ENCODE measurements at regions not wholly inside any gene's neighbourhood (a gene's known extent, or its start where the extent isn't known, plus 50 kb on each side); places are given as distances from the start of the nearest gene placed in this dataset.

GRCh38 chrX:143455046-143455445, 62.2 kb downstream of the SPANXN3 start:
- DNase-seq (ENCODE audit: low spot score) = no peak
- ChIA-PET CTCF (no interaction called here), POLR2A (ENCODE audit: low non-redundant PET) (no interaction called here)
- Histone ChIP-seq H3K27me3 (replicated peaks; ENCODE audit: insufficient read depth, low read depth, low read length, poor library complexity) (no peaks in the 10 kb centered on the region), H3K4me1 (ENCODE audit: insufficient read depth, low read length, poor library complexity, severe bottlenecking) (no peaks in the 10 kb centered on the region), H3K4me3 (ENCODE audit: low read depth, low read length, poor library complexity, severe bottlenecking) (no peak overlapping the region), H3K27ac (ENCODE audit: low read depth, low read length, poor library complexity, severe bottlenecking) (no peak overlapping the region), H3K9me3 (ENCODE audit: low read depth, low read length, poor library complexity, severe bottlenecking) (peaks cover 13% of the 10 kb centered on the region), H3K36me3 (ENCODE audit: insufficient read depth, low read length, poor library complexity, severe bottlenecking) (no peaks in the 10 kb centered on the region)
- BruUV-seq (replicated peaks) = no TSS peak
- intact Hi-C loops (cut with micrococcal nuclease; ENCODE audit: unreplicated experiment) = no loop called here
- TF ChIP-seq, protein P1, sequence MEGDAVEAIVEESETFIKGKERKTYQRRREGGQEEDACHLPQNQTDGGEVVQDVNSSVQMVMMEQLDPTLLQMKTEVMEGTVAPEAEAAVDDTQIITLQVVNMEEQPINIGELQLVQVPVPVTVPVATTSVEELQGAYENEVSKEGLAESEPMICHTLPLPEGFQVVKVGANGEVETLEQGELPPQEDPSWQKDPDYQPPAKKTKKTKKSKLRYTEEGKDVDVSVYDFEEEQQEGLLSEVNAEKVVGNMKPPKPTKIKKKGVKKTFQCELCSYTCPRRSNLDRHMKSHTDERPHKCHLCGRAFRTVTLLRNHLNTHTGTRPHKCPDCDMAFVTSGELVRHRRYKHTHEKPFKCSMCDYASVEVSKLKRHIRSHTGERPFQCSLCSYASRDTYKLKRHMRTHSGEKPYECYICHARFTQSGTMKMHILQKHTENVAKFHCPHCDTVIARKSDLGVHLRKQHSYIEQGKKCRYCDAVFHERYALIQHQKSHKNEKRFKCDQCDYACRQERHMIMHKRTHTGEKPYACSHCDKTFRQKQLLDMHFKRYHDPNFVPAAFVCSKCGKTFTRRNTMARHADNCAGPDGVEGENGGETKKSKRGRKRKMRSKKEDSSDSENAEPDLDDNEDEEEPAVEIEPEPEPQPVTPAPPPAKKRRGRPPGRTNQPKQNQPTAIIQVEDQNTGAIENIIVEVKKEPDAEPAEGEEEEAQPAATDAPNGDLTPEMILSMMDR (conservative IDR thresholded peaks at IDR 0.05; ENCODE audit: low read depth, low read length) = no peak
- TF ChIP-seq EZH2 (IDR thresholded peaks at IDR 0.05; ENCODE audit: borderline replicate concordance, low read depth, low read length, poor library complexity, severe bottlenecking) = no peak

- no peak overlapping the region for H3K4me3 ChIP-seq (ENCODE audit: low read depth, low read length, poor library complexity, severe bottlenecking)
- no peaks in the 10 kb centered on the region for H3K36me3 ChIP-seq (ENCODE audit: insufficient read depth, low read length, poor library complexity, severe bottlenecking)
- no peaks in the 10 kb centered on the region for H3K27me3 ChIP-seq (replicated peaks; ENCODE audit: insufficient read depth, low read depth, low read length, poor library complexity)
- POLR2A ChIA-PET (ENCODE audit: low non-redundant PET) = no interaction called here
- no peaks in the 10 kb centered on the region for H3K4me1 ChIP-seq (ENCODE audit: insufficient read depth, low read length, poor library complexity, severe bottlenecking)
- no peak for TF ChIP-seq EZH2 (IDR thresholded peaks at IDR 0.05; ENCODE audit: borderline replicate concordance, low read depth, low read length, poor library complexity, severe bottlenecking)
- TF ChIP-seq, protein P1 (conservative IDR thresholded peaks at IDR 0.05; ENCODE audit: low read depth, low read length) = peak; percentile 49
- H3K9me3 ChIP-seq (ENCODE audit: low read depth, low read length, poor library complexity, severe bottlenecking) = peaks cover under 1% of the 10 kb centered on the region
- DNase-seq (ENCODE audit: low spot score) = peak; percentile 21
- intact Hi-C loops (cut with micrococcal nuclease; ENCODE audit: unreplicated experiment) = loop anchor here (10.0 kb wide), 1 partner anchor 1757 kb away; no protein-coding TSS in a partner anchor
- no peak overlapping the region for H3K27ac ChIP-seq (ENCODE audit: low read depth, low read length, poor library complexity, severe bottlenecking)
- BruUV-seq (replicated peaks) = no TSS peak
- CTCF ChIA-PET = no interaction called here
Measured at GRCh38 chrX:143437439-143437838, 79.8 kb downstream of the SPANXN3 start.

- no TSS peak for BruUV-seq (replicated peaks)
- Histone ChIP-seq H3K36me3 (ENCODE audit: insufficient read depth, low read length, poor library complexity, severe bottlenecking) (no peaks in the 10 kb centered on the region), H3K9me3 (ENCODE audit: low read depth, low read length, poor library complexity, severe bottlenecking) (no peaks in the 10 kb centered on the region), H3K4me3 (ENCODE audit: low read depth, low read length, poor library complexity, severe bottlenecking) (no peak overlapping the region), H3K27ac (ENCODE audit: low read depth, low read length, poor library complexity, severe bottlenecking) (no peak overlapping the region), H3K27me3 (replicated peaks; ENCODE audit: insufficient read depth, low read depth, low read length, poor library complexity) (no peaks in the 10 kb centered on the region), H3K4me1 (ENCODE audit: insufficient read depth, low read length, poor library complexity, severe bottlenecking) (no peaks in the 10 kb centered on the region)
- TF ChIP-seq, protein P1 (conservative IDR thresholded peaks at IDR 0.05; ENCODE audit: low read depth, low read length) = no peak
- no peak for TF ChIP-seq EZH2 (IDR thresholded peaks at IDR 0.05; ENCODE audit: borderline replicate concordance, low read depth, low read length, poor library complexity, severe bottlenecking)
- ChIA-PET CTCF (no interaction called here), POLR2A (ENCODE audit: low non-redundant PET) (no interaction called here)
- no peak for DNase-seq (ENCODE audit: low spot score)
- intact Hi-C loops (cut with micrococcal nuclease; ENCODE audit: unreplicated experiment) = loop anchor here (10.0 kb wide), 1 partner anchor 1759 kb away; no protein-coding TSS in a partner anchor
Measured at GRCh38 chrX:143435916-143436315, 81.4 kb downstream of the SPANXN3 start.

Measured in A673 (cell line).